ENCODE measurements at regions not wholly inside any gene's neighbourhood (a gene's known extent, or its start where the extent isn't known, plus 50 kb on each side); places are given as distances from the start of the nearest gene placed in this dataset.

- DNase-seq (ENCODE audit: low spot score) = no peak
Measured at GRCh38 chr3:73695841-73696240, 71.1 kb upstream of the PDZRN3 start.

- no peak for DNase-seq (ENCODE audit: low spot score)
Measured at GRCh38 chr3:73694983-73695757, 70.4 kb upstream of the PDZRN3 start.

- peak; percentile 55 for DNase-seq (ENCODE audit: low spot score)
Measured at GRCh38 chr3:73687106-73688004, 62.6 kb upstream of the PDZRN3 start.

- DNase-seq (ENCODE audit: low spot score) = no peak
Measured at GRCh38 chr3:73685061-73685460, 60.3 kb upstream of the PDZRN3 start.

GRCh38 chr3:73683706-73684105 lies 59.0 kb upstream of the PDZRN3 start:
- DNase-seq (ENCODE audit: low spot score) = no peak

GRCh38 chr3:73681610-73682009 lies 56.9 kb upstream of the PDZRN3 start:
- peak; percentile 52 for DNase-seq (ENCODE audit: low spot score)

GRCh38 chr3:73681198-73681597 lies 56.5 kb upstream of the PDZRN3 start:
- no peak for DNase-seq (ENCODE audit: low spot score)

- DNase-seq (ENCODE audit: low spot score) = no peak
Measured at GRCh38 chr3:73680391-73681095, 55.8 kb upstream of the PDZRN3 start.

GRCh38 chr3:73677336-73678024 lies 52.7 kb upstream of the PDZRN3 start:
- no peak for DNase-seq (ENCODE audit: low spot score)

Data from AG08395 (cell line).